Islet of Langerhans (tissue), 1 donor: ENCODE measurements at regions not wholly inside any gene's neighbourhood (a gene's known extent, or its start where the extent isn't known, plus 50 kb on each side); places are given as distances from the start of the nearest gene placed in this dataset.
"Not testable (repeated sequence)": the region's sequence is repeated elsewhere in the genome, so short reads cannot be mapped to it uniquely, and the experiment has no call there.

Experiments
- FAIRE-seq: peaks from one replicate; lab custom pipeline; 2011; peaks lifted over from hg19 to GRCh38; lab: Jason Lieb, UNC

DNA sequence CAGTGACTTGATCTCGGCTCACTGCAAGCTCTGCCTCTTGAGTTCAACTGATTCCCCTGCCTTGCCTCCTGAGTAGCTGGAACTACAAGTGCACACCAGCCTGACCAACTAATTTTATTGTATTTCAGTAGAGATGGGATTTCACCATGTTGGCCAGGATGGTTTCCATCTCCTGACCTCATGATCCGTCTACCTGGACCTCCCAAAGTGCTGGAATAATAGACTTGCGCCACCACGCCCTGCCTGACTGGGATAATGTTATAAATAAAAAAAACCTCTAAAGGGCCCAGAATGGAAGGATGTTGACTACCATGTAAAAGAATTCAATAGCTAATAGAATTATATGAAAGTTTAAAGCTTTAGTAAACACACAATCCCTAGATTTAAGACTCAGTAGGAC lies 91.9 kb downstream of the TSPY10 start:
- no peak for FAIRE-seq

- FAIRE-seq: no peak
These were observed 95.5 kb downstream of the TSPY10 start for GRCh38 chrY:9623196-9623595.

- not testable (repeated sequence) for FAIRE-seq
These were observed 113.0 kb downstream of the TSPY10 start for GRCh38 chrY:9640595-9641132.

GRCh38 chrY:9666204-9666603 lies 138.5 kb downstream of the TSPY10 start:
- not testable (repeated sequence) for FAIRE-seq

- not testable (repeated sequence) for FAIRE-seq
These were observed 164.8 kb downstream of the TSPY10 start for GRCh38 chrY:9692481-9692880.

- peak; percentile 95 for FAIRE-seq
These were observed 189.3 kb downstream of the TSPY10 start for GRCh38 chrY:9716932-9717331.

- FAIRE-seq: peak; percentile 92
These were observed 191.1 kb downstream of the TSPY10 start for GRCh38 chrY:9718803-9719202.

- FAIRE-seq: not testable (repeated sequence)
These were observed 191.9 kb downstream of the TSPY10 start for GRCh38 chrY:9719616-9720015.

- FAIRE-seq: not testable (repeated sequence)
These were observed 209.9 kb downstream of the TSPY10 start for GRCh38 chrY:9737626-9738025.

- FAIRE-seq: not testable (repeated sequence)
These were observed 228.3 kb downstream of the TSPY10 start for GRCh38 chrY:9755975-9756374.

GRCh38 chrY:9757488-9757887 lies 229.8 kb downstream of the TSPY10 start:
- not testable (repeated sequence) for FAIRE-seq

DNA sequence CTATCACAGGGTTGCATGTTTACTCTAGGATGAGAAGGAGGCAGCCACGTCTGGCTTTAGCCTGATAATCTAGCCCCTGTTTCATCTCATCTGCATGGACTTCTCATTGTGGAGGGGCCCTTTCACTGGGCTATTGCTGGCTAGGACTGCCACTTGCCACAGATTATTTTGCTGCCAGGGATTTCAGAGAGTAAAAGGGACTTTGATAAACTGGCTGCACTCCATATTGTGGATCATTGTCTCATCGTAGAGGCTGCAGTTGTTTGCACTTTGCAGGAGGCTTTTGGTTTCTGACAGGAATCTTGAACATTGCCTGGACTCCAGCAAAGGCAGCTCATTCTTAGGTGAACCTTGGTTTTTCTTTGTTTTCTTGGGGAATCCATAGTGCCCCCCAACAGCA lies 234.8 kb downstream of the TSPY10 start:
- FAIRE-seq: not testable (repeated sequence)

DNA sequence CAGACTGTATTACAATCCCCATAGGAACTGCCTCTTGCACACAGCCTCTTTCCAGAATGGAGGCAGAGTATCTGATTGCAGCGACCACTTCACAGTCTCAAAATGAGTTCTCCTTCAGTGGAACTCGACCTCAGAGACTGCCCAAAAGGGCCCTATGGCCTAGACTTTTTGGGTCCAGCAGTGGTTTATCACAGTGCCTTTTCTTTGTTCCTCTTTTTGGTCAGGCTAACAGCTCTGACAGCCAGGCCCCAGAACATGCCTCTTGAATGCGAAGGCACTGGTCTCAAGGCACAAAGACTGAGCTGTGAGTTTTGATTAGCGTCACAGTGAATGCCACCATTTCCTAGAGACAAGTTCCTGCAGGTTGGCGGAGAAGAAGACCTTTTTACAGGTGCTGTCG lies 241.6 kb downstream of the TSPY10 start:
- not testable (repeated sequence) for FAIRE-seq

- FAIRE-seq: peak; percentile 85
These were observed 243.4 kb downstream of the TSPY10 start for GRCh38 chrY:9771086-9771485.

DNA sequence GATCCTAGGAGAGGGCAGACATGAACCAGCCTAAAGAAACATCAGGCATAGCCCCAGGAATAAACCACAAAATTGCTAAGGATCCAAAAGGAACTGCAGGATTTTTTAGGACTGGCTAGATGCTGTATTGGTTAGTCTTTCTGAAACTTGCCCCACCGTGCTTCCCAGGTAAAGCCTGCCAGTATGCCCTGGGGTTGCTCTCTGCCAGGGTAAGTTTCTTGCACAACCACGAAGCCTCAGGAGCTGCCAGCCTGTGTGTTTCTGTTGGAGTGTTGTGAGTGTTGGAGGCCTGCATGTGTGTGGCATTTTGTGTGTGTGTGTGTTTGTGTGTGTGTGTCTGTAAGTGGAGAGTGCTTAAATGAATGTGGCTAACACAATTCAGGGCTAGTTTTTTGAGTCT lies 244.4 kb downstream of the TSPY10 start:
- FAIRE-seq: not testable (repeated sequence)

GRCh38 chrY:9774765-9775164 lies 247.1 kb downstream of the TSPY10 start:
- peak; percentile 90 for FAIRE-seq

DNA sequence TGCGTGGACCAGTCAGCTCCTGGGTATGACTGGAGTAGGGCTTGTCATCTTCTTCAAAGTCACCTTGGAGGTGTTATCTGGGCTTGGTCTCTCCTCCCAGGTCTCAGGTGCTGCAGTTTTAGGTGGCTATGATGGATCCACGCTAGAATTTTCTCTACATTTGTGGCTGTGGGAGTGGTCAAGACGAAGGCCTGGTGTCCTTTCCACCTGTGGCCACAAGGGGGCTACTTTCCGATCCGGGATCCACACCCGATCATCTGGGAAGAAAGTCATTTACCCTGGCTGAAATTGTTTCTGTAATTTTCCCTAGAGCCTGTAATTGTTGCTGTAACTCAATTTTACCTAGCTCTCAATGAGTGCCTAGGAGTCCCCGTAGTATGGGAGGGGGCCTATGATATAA lies 248.0 kb downstream of the TSPY10 start:
- peak; percentile 98 for FAIRE-seq

DNA sequence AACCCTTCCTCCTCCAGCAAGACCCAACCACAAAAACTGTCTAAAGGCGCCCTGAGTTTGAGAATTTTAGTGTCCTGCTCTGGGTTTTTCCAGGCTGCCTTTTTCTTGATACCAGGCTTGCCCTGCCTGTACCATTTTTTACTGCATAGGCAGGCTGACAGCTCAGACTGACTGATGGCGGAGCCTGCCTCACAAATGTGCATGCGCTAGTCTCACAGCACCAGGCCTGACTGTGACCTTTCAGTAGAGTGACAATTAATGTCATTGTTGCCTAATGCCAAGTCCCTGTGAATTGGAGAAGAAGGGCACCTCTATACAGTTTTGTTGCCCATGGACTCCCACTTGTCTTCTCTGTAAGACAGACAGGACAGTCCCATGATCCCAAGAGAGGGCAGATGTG lies 253.9 kb downstream of the TSPY10 start:
- not testable (repeated sequence) for FAIRE-seq

GRCh38 chrY:9797881-9798280 lies 270.2 kb downstream of the TSPY10 start:
- FAIRE-seq: not testable (repeated sequence)

- FAIRE-seq: no peak
These were observed 277.6 kb downstream of the TSPY10 start for GRCh38 chrY:9805235-9805634.
